Adrenal gland (tissue), 9 donors: ENCODE measurements at regions not wholly inside any gene's neighbourhood (a gene's known extent, or its start where the extent isn't known, plus 50 kb on each side); places are given as distances from the start of the nearest gene placed in this dataset.

Experiments
- DNase-seq, 7 donors: peaks; one replicate each; pipeline ENCODE4 v3.0.0-alpha.2; 2019 to 2020
- H3K27ac ChIP-seq, 5 donors: fragments of 200-600 bp; sonication (generic) in 4 of 5; 1 replicate in 3 of 5; 2 replicates in 2 of 5; pipeline versions ENCODE4 v1.5.1 to v1.8.0; 2016 to 2020; ENCODE audit warnings: mild to moderate bottlenecking in 1 of 5
- H3K27me3 ChIP-seq: fragments of 200-600 bp; 2 replicates; pipeline ENCODE4 v1.8.0; 2021
- H3K36me3 ChIP-seq, 2 donors: fragments of 200-600 bp; replicated peaks in 1 of 2; 1 replicate in 1 of 2; 2 replicates in 1 of 2; pipeline versions ENCODE4 v1.5.1 to v1.8.0; 2018 to 2022
- H3K4me1 ChIP-seq, 2 donors: fragments of 200-600 bp; replicated peaks in 1 of 2; 1 replicate in 1 of 2; 2 replicates in 1 of 2; pipeline versions ENCODE4 v1.5.1 to v1.8.0; 2018 to 2021
- H3K4me3 ChIP-seq, 4 donors: fragments of 200-600 bp; sonication (generic) in 3 of 4; one replicate each; pipeline ENCODE4 v1.5.1; 2016 to 2018
- H3K9me3 ChIP-seq, 3 donors: fragments of 200-600 bp; sonication (generic) in 1 of 3; replicated peaks in 1 of 3; 1 replicate in 2 of 3; 2 replicates in 1 of 3; pipeline versions ENCODE4 v1.5.1 to v1.8.0; 2016 to 2021
- POLR2A ChIP-seq, 2 donors: fragments of 450-650 bp; IDR thresholded peaks; one replicate each; pipeline ENCODE4 v1.6.1; 2017; ENCODE audit warnings: antibody characterized with exemption in 2 of 2, mild to moderate bottlenecking in 2 of 2, moderate library complexity in 1 of 2
- WGBS, 4 donors: extraction: QIAGEN DNeasy Blood & Tissue Kit in 2 of 4; methylation state at CpG; one replicate each; pipeline versions ENCODE4 v1.1.5 to v1.1.7; 2013 to 2017; 5-methylcytosine and 5-hydroxymethylcytosine counted together
- intact Hi-C, 2 donors: fragments of 100-400 bp; cut with DNase I; formaldehyde crosslinking; loops; one replicate each; pipeline versions ENCODE4 v1.14.1 to v1.15.0; 2022 to 2023
- TF ChIP-seq, protein P1 (sequence below), 6 experiments: fragments of 450-650 bp in 4 of 6; fragments of 200-600 bp in 2 of 6; sonication (generic) in 1 of 6; IDR thresholded peaks; 1 replicate in 5 of 6; 2 replicates in 1 of 6; pipeline versions ENCODE4 v1.5.1 to v1.8.0; 2016 to 2021; ENCODE audit warnings: antibody characterized with exemption in 6 of 6, mild to moderate bottlenecking in 2 of 6, moderate library complexity in 1 of 6
- donor health status: healthy with polysubstance abuse.
- donor health status: Bipolar disorder and iron deficiency.
- donor health status: DM: yes; HTN: yes; CAD: no.
- donor health status: DM: no; HTN: no; CAD: no.
- donor health status: DM: no; HTN: no; CAD: no.

DNA sequence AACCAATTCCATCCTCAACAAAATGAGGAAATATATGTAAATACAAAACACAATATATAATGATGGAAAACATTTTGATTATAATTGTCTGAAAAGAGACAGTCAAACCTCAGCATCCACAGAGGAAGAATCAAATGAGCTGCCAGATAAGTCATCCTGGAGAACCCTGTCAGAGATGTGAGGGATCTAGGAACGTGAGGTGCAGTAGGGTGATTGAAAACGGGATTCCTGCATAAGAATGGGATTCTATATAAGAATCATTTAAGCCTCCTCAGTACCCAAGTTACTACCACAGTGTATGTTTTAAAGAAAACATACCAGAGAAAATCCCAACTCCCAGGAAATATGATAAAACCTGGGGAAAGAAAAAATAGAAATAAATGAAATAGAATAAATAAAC lies 690.5 kb downstream of the FRK start:
- H3K4me1 ChIP-seq: no peaks in the 10 kb centered on the region
- WGBS, 4 donors: 61 to 72% (median 66%) methylated on average over 2 of the region's 2 CpGs

DNA sequence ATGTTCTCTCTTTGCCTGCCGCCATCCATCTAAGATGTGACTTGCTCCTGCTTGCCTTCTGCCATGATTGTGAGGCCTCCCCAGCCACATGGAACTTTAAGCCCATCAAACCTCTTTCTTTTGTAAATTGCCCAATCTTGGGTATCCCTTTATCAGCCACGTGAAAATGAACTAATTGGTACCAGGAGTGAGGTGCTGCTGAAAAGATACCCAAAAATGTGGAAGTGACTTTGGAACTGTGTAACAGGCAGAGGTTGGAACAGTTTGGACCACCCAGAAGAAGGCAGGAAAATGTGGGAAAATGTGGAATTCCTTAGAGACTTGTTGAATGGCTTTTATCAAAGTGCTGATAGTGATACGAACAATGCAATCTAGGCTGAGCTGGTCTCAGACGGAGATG lies 694.9 kb downstream of the FRK start:
- WGBS, 4 donors: 78 to 89% (median 85%) methylated on average over 4 of the region's 4 CpGs
- no peaks in the 10 kb centered on the region for H3K4me1 ChIP-seq

More for the DNA sequence above, 690.5 kb downstream of the FRK start:
- intact Hi-C loops: no loop called here
- TF ChIP-seq, protein P1, sequence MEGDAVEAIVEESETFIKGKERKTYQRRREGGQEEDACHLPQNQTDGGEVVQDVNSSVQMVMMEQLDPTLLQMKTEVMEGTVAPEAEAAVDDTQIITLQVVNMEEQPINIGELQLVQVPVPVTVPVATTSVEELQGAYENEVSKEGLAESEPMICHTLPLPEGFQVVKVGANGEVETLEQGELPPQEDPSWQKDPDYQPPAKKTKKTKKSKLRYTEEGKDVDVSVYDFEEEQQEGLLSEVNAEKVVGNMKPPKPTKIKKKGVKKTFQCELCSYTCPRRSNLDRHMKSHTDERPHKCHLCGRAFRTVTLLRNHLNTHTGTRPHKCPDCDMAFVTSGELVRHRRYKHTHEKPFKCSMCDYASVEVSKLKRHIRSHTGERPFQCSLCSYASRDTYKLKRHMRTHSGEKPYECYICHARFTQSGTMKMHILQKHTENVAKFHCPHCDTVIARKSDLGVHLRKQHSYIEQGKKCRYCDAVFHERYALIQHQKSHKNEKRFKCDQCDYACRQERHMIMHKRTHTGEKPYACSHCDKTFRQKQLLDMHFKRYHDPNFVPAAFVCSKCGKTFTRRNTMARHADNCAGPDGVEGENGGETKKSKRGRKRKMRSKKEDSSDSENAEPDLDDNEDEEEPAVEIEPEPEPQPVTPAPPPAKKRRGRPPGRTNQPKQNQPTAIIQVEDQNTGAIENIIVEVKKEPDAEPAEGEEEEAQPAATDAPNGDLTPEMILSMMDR (IDR thresholded peaks at IDR 0.05): no peak
- TF ChIP-seq POLR2A (IDR thresholded peaks at IDR 0.05): no peak
- H3K27ac ChIP-seq: no peak overlapping the region
- no peaks in the 10 kb centered on the region for H3K27me3 ChIP-seq
- DNase-seq: no peak
- no peaks in the 10 kb centered on the region for H3K36me3 ChIP-seq
- no peaks in the 10 kb centered on the region for H3K9me3 ChIP-seq
- no peak overlapping the region for H3K4me3 ChIP-seq

DNA sequence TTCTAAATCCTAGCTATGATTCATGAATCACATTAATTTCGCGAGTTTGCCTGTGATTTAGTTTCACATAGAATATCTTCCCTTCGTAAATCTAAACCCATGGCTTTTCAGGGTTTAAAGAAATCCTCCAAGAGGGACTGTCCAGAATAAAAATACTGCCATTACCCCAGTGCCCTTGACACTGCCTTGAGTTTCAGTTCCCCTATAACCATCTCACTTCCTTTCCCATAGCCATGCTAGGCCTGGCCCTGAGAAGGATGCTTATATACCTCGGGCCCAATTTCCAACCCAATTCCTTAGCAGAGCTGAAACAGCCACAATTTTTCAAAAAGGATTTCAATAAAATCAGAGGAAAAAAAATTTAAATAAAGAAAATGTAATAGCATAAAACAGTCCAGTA lies 697.3 kb downstream of the FRK start:
- H3K4me3 ChIP-seq: no peak overlapping the region
- no peaks in the 10 kb centered on the region for H3K27me3 ChIP-seq
- no peak for DNase-seq
- H3K36me3 ChIP-seq: no peaks in the 10 kb centered on the region
- no peak for TF ChIP-seq POLR2A (IDR thresholded peaks at IDR 0.05)
- TF ChIP-seq, protein P1 (IDR thresholded peaks at IDR 0.05): no peak
- no peaks in the 10 kb centered on the region for H3K4me1 ChIP-seq
- WGBS, 4 donors: 90 to 93% (median 93%) methylated on average over 4 of the region's 4 CpGs
- intact Hi-C loops: no loop called here
- no peaks in the 10 kb centered on the region for H3K9me3 ChIP-seq
- no peak overlapping the region for H3K27ac ChIP-seq

More for the DNA sequence above, 694.9 kb downstream of the FRK start:
- intact Hi-C loops: no loop called here
- no peak overlapping the region for H3K27ac ChIP-seq
- H3K27me3 ChIP-seq: no peaks in the 10 kb centered on the region
- H3K4me3 ChIP-seq: no peak overlapping the region
- TF ChIP-seq POLR2A (IDR thresholded peaks at IDR 0.05): no peak
- TF ChIP-seq, protein P1 (IDR thresholded peaks at IDR 0.05): no peak
- DNase-seq: no peak
- no peaks in the 10 kb centered on the region for H3K36me3 ChIP-seq
- no peaks in the 10 kb centered on the region for H3K9me3 ChIP-seq

DNA sequence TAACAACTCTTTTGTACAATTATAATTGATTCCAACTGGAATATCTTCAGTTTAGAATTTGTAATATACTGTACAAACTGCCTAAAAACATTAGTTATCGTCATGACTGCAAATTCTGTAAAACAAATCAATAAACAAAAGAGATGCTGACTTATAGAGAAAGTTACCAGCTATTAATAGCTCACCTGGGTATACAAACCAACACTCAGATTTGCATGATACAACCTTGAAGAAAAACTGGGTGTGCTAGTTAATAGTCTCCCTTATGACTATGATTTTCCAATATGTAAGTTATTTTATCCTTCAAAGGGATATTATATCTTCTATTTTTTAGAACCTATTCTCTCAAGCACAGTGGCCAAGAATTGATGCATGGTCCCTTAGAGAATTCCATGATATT lies 698.5 kb downstream of the FRK start:
- H3K27ac ChIP-seq: no peak overlapping the region
- H3K4me1 ChIP-seq: no peaks in the 10 kb centered on the region
- H3K9me3 ChIP-seq: no peaks in the 10 kb centered on the region
- no peaks in the 10 kb centered on the region for H3K27me3 ChIP-seq
- no peaks in the 10 kb centered on the region for H3K36me3 ChIP-seq
- no peak for DNase-seq
- TF ChIP-seq, protein P1 (IDR thresholded peaks at IDR 0.05): no peak
- TF ChIP-seq POLR2A (IDR thresholded peaks at IDR 0.05): no peak
- H3K4me3 ChIP-seq: no peak overlapping the region
- 86 to 100% (median 97%) methylated on average over 1 of the region's 1 CpG for WGBS, 4 donors
- intact Hi-C loops: no loop called here
